IMR-90 (cell line): ENCODE measurements at regions not wholly inside any gene's neighbourhood (a gene's known extent, or its start where the extent isn't known, plus 50 kb on each side); places are given as distances from the start of the nearest gene placed in this dataset.

Experiments used
- ATAC-seq: fragments of 200-7000 bp; cut with Tn5 transposase; 2 replicates; pipeline ENCODE4 v1.9.1; 2020; ENCODE audit warnings: low read depth, mild to moderate bottlenecking, moderate library complexity
- BruUV-seq: library from RNA; stranded (reverse); fragments of 400-500 nt; replicated peaks from 2 replicates; lab custom pipeline; 2021; lab: Mats Ljungman, UMichigan
- CTCF ChIA-PET: fragments of 300-600 bp; formaldehyde crosslinking; extraction: SDS; loops from one replicate; lab custom pipeline; 2021; ENCODE audit warnings: antibody characterized with exemption; lab: Yijun Ruan, JAX
- POLR2A ChIA-PET: fragments of 300-600 bp; sonication (Branson Sonifier 250); formaldehyde crosslinking; loops from one replicate; lab custom pipeline; 2022; ENCODE audit warnings: antibody characterized with exemption; ENCODE audit not compliant: unreplicated experiment; lab: Charles Lee
- DNase-seq: peaks from one replicate; pipeline ENCODE4 v3.0.0; 2013
- H2AFZ ChIP-seq: replicated peaks from 2 replicates; pipeline ENCODE3; 2013; ENCODE audit warnings: low read length, mild to moderate bottlenecking; ENCODE audit not compliant: poor library complexity
- H2AK5ac ChIP-seq: 2 replicates; pipeline ENCODE4 v1.6.1; 2013; ENCODE audit warnings: low read depth, low read length, inconsistent platforms
- H2AK9ac ChIP-seq: replicated peaks from 2 replicates; pipeline ENCODE3; 2013; ENCODE audit warnings: mild to moderate bottlenecking, low read depth, low read length, moderate library complexity; ENCODE audit not compliant: poor library complexity
- H2BK120ac ChIP-seq: 2 replicates; pipeline ENCODE4 v1.6.1; 2013; ENCODE audit warnings: low read depth, low read length, inconsistent platforms
- H2BK15ac ChIP-seq: 3 replicates; pipeline ENCODE4 v1.6.1; 2013; ENCODE audit warnings: low read depth, low read length, inconsistent platforms
- H2BK20ac ChIP-seq: 2 replicates; pipeline ENCODE4 v1.6.1; 2013; ENCODE audit warnings: low read depth, mild to moderate bottlenecking, inconsistent platforms, low read length, moderate library complexity
- H2BK5ac ChIP-seq: 2 replicates; pipeline ENCODE4 v1.6.1; 2013; ENCODE audit warnings: mild to moderate bottlenecking, low read depth, low read length, inconsistent platforms; ENCODE audit not compliant: poor library complexity, severe bottlenecking
- H3K14ac ChIP-seq: replicated peaks from 2 replicates; pipeline ENCODE4 v1.6.1; 2013; ENCODE audit warnings: low read depth, low read length, inconsistent platforms
- H3K18ac ChIP-seq: 2 replicates; pipeline ENCODE4 v1.6.1; 2013; ENCODE audit warnings: low read depth, low read length, control low read depth
- H3K23ac ChIP-seq: 2 replicates; pipeline ENCODE4 v1.6.1; 2013; ENCODE audit warnings: low read depth, low read length, inconsistent platforms
- H3K27ac ChIP-seq: 2 replicates; pipeline ENCODE4 v1.5.1; 2013; ENCODE audit warnings: mild to moderate bottlenecking, control low read depth, low read length; ENCODE audit not compliant: insufficient read depth
- H3K27me3 ChIP-seq: 2 replicates; pipeline ENCODE4 v1.6.1; 2013; ENCODE audit warnings: low read length; ENCODE audit not compliant: control insufficient read depth, insufficient read depth
- H3K36me3 ChIP-seq: 2 replicates; pipeline ENCODE4 v1.6.1; 2013; ENCODE audit warnings: low read length, mixed read lengths; ENCODE audit not compliant: control insufficient read depth, insufficient read depth
- H3K4ac ChIP-seq: 2 replicates; pipeline ENCODE4 v1.6.1; 2013; ENCODE audit warnings: low read depth, low read length, inconsistent platforms
- H3K4me1 ChIP-seq: 2 replicates; pipeline ENCODE4 v1.6.1; 2013; ENCODE audit warnings: low read length, mixed read lengths; ENCODE audit not compliant: control insufficient read depth, insufficient read depth
- H3K4me2 ChIP-seq: 2 replicates; pipeline ENCODE4 v1.6.1; 2013; ENCODE audit warnings: low read depth, mild to moderate bottlenecking, control low read depth, low read length, moderate library complexity
- H3K4me3 ChIP-seq: 2 replicates; pipeline ENCODE4 v1.5.1; 2013; ENCODE audit warnings: low read depth, mild to moderate bottlenecking, control low read depth, low read length, moderate library complexity; ENCODE audit not compliant: insufficient read depth
- H3K56ac ChIP-seq: 2 replicates; pipeline ENCODE4 v1.6.1; 2013; ENCODE audit warnings: low read length, inconsistent platforms; ENCODE audit not compliant: insufficient read depth; ENCODE audit errors: extremely low read depth
- H3K79me1 ChIP-seq, 2 experiments: 2 replicates each; pipeline ENCODE4 v1.6.1; 2013; ENCODE audit warnings: low read length in 2 of 2, inconsistent platforms in 1 of 2, low read depth in 1 of 2
- H3K9ac ChIP-seq: 2 replicates; pipeline ENCODE4 v1.6.1; 2013; ENCODE audit warnings: low read depth, low read length, control low read depth
- H3K9me1 ChIP-seq: 2 replicates; pipeline ENCODE4 v1.6.1; 2013; ENCODE audit warnings: low read length, inconsistent platforms; ENCODE audit not compliant: insufficient read depth
- H3K9me3 ChIP-seq: 2 replicates; pipeline ENCODE4 v1.6.1; 2013; ENCODE audit warnings: low read length; ENCODE audit not compliant: control insufficient read depth, insufficient read depth
- H4K20me1 ChIP-seq: 2 replicates; pipeline ENCODE4 v1.6.1; 2013; ENCODE audit warnings: low read length, inconsistent platforms; ENCODE audit not compliant: insufficient read depth
- H4K5ac ChIP-seq: 2 replicates; pipeline ENCODE4 v1.6.1; 2013; ENCODE audit warnings: mild to moderate bottlenecking, low read depth, low read length, control low read depth
- H4K8ac ChIP-seq, 2 experiments: 2 replicates each; pipeline ENCODE4 v1.6.1; 2013; ENCODE audit warnings: low read depth in 2 of 2, low read length in 2 of 2, control low read depth in 1 of 2, inconsistent platforms in 1 of 2
- H4K91ac ChIP-seq: 2 replicates; pipeline ENCODE4 v1.6.1; 2013; ENCODE audit warnings: low read depth, low read length, inconsistent platforms; ENCODE audit not compliant: insufficient read depth
- BHLHE40 ChIP-seq: fragments of 150-350 bp; IDR thresholded peaks from 2 replicates; pipeline ENCODE4 v1.6.1; 2016; ENCODE audit warnings: mild to moderate bottlenecking, low read depth, low read length
- CEBPB ChIP-seq: IDR thresholded peaks from 2 replicates; pipeline ENCODE4 v1.6.1; 2012; ENCODE audit warnings: low read depth, low read length, improper control_type of control experiment
- CHD1 ChIP-seq: IDR thresholded peaks from 2 replicates; pipeline ENCODE4 v1.6.1; 2012; ENCODE audit warnings: low read depth, low read length, improper control_type of control experiment
- FOS ChIP-seq: fragments of 150-350 bp; IDR thresholded peaks from 2 replicates; pipeline ENCODE4 v1.6.1; 2016; ENCODE audit warnings: low read depth, low read length
- MAFK ChIP-seq: IDR thresholded peaks from 2 replicates; pipeline ENCODE4 v1.6.1; 2012; ENCODE audit warnings: low read depth, low read length, improper control_type of control experiment
- MAZ ChIP-seq: IDR thresholded peaks from 2 replicates; pipeline ENCODE4 v1.6.1; 2012; ENCODE audit warnings: low read depth, mild to moderate bottlenecking, low read length, improper control_type of control experiment, moderate library complexity, borderline replicate concordance
- MXI1 ChIP-seq: IDR thresholded peaks from 2 replicates; pipeline ENCODE4 v1.6.1; 2012; ENCODE audit warnings: low read depth, mild to moderate bottlenecking, low read length, moderate library complexity, borderline replicate concordance
- NFE2L2 ChIP-seq: fragments of 150-350 bp; IDR thresholded peaks from 2 replicates; pipeline ENCODE4 v1.6.1; 2016; ENCODE audit warnings: low read depth, mild to moderate bottlenecking, low read length
- POLR2A ChIP-seq: IDR thresholded peaks from 2 replicates; pipeline ENCODE4 v1.6.1; 2012; ENCODE audit warnings: mild to moderate bottlenecking, low read depth, low read length
- RAD21 ChIP-seq: IDR thresholded peaks from 2 replicates; pipeline ENCODE4 v1.6.1; 2012; ENCODE audit warnings: low read length, improper control_type of control experiment
- RCOR1 ChIP-seq: IDR thresholded peaks from 2 replicates; pipeline ENCODE4 v1.6.1; 2012; ENCODE audit warnings: mild to moderate bottlenecking, low read length, improper control_type of control experiment; ENCODE audit not compliant: insufficient replicate concordance
- RFX5 ChIP-seq: IDR thresholded peaks from 2 replicates; pipeline ENCODE4 v1.8.0; 2012; ENCODE audit warnings: low read depth, mild to moderate bottlenecking, low read length, moderate library complexity
- SMC3 ChIP-seq: fragments of 150-350 bp; IDR thresholded peaks from 2 replicates; pipeline ENCODE4 v1.6.1; 2016; ENCODE audit warnings: low read depth, mild to moderate bottlenecking, antibody characterized with exemption, low read length, moderate library complexity
- WGBS, 2 experiments: methylation state at CpG; one replicate each; pipeline versions ENCODE4 v1.1.5 to v1.1.7; 2013; ENCODE audit warnings: missing lambda C conversion rate in 2 of 2; ENCODE audit not compliant: insufficient read length in 1 of 2; ENCODE audit errors: extremely low coverage in 2 of 2; 5-methylcytosine and 5-hydroxymethylcytosine counted together
- dilution Hi-C: fragments of 300-500 bp; cut with HindIII; formaldehyde crosslinking; loops from one replicate; pipeline ENCODE4 v1.14.3; 2018; ENCODE audit warnings: low sequenced_read_pairs; ENCODE audit not compliant: unreplicated experiment
- in situ Hi-C: fragments of 300-500 bp; cut with MboI; formaldehyde crosslinking; loops from 3 replicates; pipeline ENCODE4 v1.14.3; 2019; ENCODE audit warnings: low sequenced_read_pairs, inconsistent platforms, mixed read lengths
- intact Hi-C: fragments of 100-400 bp; cut with micrococcal nuclease; formaldehyde crosslinking; loops from 2 replicates; pipeline ENCODE4 v1.10.0; 2022
- TF ChIP-seq, protein P1 (sequence below): fragments of 150-350 bp; IDR thresholded peaks from 2 replicates; pipeline ENCODE4 v1.6.1; 2017; ENCODE audit warnings: mild to moderate bottlenecking, antibody characterized with exemption, low read length, low read depth
- TF ChIP-seq, protein P2 (sequence below): fragments of 150-350 bp; IDR thresholded peaks from 2 replicates; pipeline ENCODE4 v1.6.1; 2016; ENCODE audit warnings: low read depth, mild to moderate bottlenecking, low read length, moderate library complexity, borderline replicate concordance
- TF ChIP-seq, protein P3 (sequence below): conservative IDR thresholded peaks from 2 replicates; pipeline ENCODE4 v1.5.1; 2012; ENCODE audit warnings: mild to moderate bottlenecking, low read depth, low read length, improper control_type of control experiment

DNA sequence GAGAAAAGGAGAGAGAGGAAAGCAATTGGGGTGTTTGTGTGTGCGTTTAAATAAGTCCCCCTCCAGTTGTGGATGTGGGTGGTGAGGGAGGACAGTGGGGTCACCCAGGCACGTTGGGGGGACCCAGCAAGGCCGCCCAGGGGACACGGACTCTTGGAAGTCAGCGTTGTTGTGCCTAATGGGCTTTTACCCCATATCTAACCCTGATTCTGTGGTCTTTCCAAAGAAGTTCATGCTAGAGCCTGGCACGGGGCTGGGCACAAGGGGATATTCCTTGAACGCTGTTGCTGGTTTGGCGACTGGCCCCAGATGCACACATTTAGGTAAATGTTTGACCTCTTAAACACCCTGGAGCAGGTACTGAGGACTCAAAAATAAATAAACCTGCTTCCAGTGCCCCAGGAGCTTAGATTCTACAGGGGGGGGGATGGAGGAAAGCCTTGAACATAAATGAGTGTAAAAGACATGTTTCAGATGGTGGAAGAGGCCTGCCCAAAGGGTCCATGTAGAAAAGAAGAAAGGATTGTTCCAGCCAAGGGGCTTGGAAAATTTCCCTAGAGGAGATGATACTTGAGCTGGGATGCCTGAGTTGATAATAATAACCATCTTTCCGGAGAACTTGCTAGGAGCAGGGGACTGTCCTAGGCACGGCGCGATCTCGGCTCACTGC, 97.7 kb upstream of the SIX3 start:
- intact Hi-C loops: no loop called here
- WGBS, 2 experiments: no CpG with 5 or more reads among the region's 13 CpGs
- no peak overlapping the region for H2AFZ ChIP-seq

More for the DNA sequence above, 97.7 kb upstream of the SIX3 start:
- in situ Hi-C loops: no loop called here
- no peaks in the 10 kb centered on the region for H3K36me3 ChIP-seq
- H2AK9ac ChIP-seq: no peak overlapping the region
- no peak overlapping the region for H3K4me3 ChIP-seq
- ATAC-seq: no peak
- no peak overlapping the region for H4K91ac ChIP-seq
- H3K4me2 ChIP-seq: no peak overlapping the region
- H3K4me1 ChIP-seq: no peaks in the 10 kb centered on the region
- H3K9me3 ChIP-seq: no peaks in the 10 kb centered on the region
- no peaks in the 10 kb centered on the region for H3K9me1 ChIP-seq
- H3K56ac ChIP-seq: no peak overlapping the region
- H3K27me3 ChIP-seq: peaks cover 9% of the 10 kb centered on the region
- H3K4ac ChIP-seq: no peak overlapping the region
- dilution Hi-C loops: no loop called here
- H3K9ac ChIP-seq: no peak overlapping the region
- H2AK5ac ChIP-seq: no peak overlapping the region
- no peak overlapping the region for H3K23ac ChIP-seq
- H2BK5ac ChIP-seq: no peak overlapping the region
- H2BK15ac ChIP-seq: no peak overlapping the region
- H4K8ac ChIP-seq: no peak overlapping the region
- ChIA-PET POLR2A (no interaction called here), CTCF (interaction anchor here (0.6 kb wide), 1 partner anchor 15 kb away, joined by 3 read pairs; no protein-coding TSS in a partner anchor)
- H4K20me1 ChIP-seq: no peaks in the 10 kb centered on the region
- no peak for TF ChIP-seq SMC3
- TF ChIP-seq, protein P1, sequence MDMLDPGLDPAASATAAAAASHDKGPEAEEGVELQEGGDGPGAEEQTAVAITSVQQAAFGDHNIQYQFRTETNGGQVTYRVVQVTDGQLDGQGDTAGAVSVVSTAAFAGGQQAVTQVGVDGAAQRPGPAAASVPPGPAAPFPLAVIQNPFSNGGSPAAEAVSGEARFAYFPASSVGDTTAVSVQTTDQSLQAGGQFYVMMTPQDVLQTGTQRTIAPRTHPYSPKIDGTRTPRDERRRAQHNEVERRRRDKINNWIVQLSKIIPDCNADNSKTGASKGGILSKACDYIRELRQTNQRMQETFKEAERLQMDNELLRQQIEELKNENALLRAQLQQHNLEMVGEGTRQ: no peak
- TF ChIP-seq MXI1: no peak
- no peak for TF ChIP-seq RFX5
- no peak for TF ChIP-seq NFE2L2
- no peak for TF ChIP-seq RAD21
- no peak for TF ChIP-seq POLR2A
- TF ChIP-seq FOS: no peak
- TF ChIP-seq MAFK: no peak
- TF ChIP-seq CEBPB: no peak
- TF ChIP-seq, protein P2, sequence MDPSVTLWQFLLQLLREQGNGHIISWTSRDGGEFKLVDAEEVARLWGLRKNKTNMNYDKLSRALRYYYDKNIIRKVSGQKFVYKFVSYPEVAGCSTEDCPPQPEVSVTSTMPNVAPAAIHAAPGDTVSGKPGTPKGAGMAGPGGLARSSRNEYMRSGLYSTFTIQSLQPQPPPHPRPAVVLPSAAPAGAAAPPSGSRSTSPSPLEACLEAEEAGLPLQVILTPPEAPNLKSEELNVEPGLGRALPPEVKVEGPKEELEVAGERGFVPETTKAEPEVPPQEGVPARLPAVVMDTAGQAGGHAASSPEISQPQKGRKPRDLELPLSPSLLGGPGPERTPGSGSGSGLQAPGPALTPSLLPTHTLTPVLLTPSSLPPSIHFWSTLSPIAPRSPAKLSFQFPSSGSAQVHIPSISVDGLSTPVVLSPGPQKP: no peak
- TF ChIP-seq, protein P3, sequence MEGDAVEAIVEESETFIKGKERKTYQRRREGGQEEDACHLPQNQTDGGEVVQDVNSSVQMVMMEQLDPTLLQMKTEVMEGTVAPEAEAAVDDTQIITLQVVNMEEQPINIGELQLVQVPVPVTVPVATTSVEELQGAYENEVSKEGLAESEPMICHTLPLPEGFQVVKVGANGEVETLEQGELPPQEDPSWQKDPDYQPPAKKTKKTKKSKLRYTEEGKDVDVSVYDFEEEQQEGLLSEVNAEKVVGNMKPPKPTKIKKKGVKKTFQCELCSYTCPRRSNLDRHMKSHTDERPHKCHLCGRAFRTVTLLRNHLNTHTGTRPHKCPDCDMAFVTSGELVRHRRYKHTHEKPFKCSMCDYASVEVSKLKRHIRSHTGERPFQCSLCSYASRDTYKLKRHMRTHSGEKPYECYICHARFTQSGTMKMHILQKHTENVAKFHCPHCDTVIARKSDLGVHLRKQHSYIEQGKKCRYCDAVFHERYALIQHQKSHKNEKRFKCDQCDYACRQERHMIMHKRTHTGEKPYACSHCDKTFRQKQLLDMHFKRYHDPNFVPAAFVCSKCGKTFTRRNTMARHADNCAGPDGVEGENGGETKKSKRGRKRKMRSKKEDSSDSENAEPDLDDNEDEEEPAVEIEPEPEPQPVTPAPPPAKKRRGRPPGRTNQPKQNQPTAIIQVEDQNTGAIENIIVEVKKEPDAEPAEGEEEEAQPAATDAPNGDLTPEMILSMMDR: no peak
- no peak for TF ChIP-seq RCOR1
- no peak for TF ChIP-seq CHD1
- TF ChIP-seq MAZ: no peak
- no peak for TF ChIP-seq BHLHE40
- H3K14ac ChIP-seq: no peak overlapping the region
- H4K5ac ChIP-seq: no peak overlapping the region
- no peak overlapping the region for H3K18ac ChIP-seq
- no peak overlapping the region for H3K27ac ChIP-seq
- no peak overlapping the region for H2BK20ac ChIP-seq
- no peak overlapping the region for H2BK120ac ChIP-seq
- DNase-seq: no peak
- no peaks in the 10 kb centered on the region for H3K79me1 ChIP-seq
- no TSS peak for BruUV-seq
